ENCODE measurements at regions not wholly inside any gene's neighbourhood (a gene's known extent, or its start where the extent isn't known, plus 50 kb on each side); places are given as distances from the start of the nearest gene placed in this dataset.
"Not testable (repeated sequence)": the region's sequence is repeated elsewhere in the genome, so short reads cannot be mapped to it uniquely, and the experiment has no call there.

- Histone ChIP-seq H3K9me3 (ENCODE audit: severe bottlenecking) (no peaks in the 10 kb centered on the region), H3K27me3 (ENCODE audit: insufficient read depth, low read depth, severe bottlenecking) (no peaks in the 10 kb centered on the region), H3K27ac (no peak overlapping the region), H3K36me3 (no peaks in the 10 kb centered on the region), H3K4me3 (ENCODE audit: low read depth, low read length) (no peak overlapping the region)
- DNase-seq: no peak
- TF ChIP-seq CTCF (IDR thresholded peaks at IDR 0.05; ENCODE audit: low read depth, low read length): no peak
These were observed 586.8 kb downstream of the RFPL4B start for GRCh38 chr6:112933947-112934346.

- H3K9me3 ChIP-seq (ENCODE audit: severe bottlenecking): no peaks in the 10 kb centered on the region
- no peaks in the 10 kb centered on the region for H3K27me3 ChIP-seq (ENCODE audit: insufficient read depth, low read depth, severe bottlenecking)
- no peak overlapping the region for H3K4me3 ChIP-seq (ENCODE audit: low read depth, low read length)
- no peak for DNase-seq
- TF ChIP-seq CTCF (IDR thresholded peaks at IDR 0.05; ENCODE audit: low read depth, low read length): no peak
- no peak overlapping the region for H3K27ac ChIP-seq
- H3K36me3 ChIP-seq: no peaks in the 10 kb centered on the region
These were observed 587.5 kb downstream of the RFPL4B start for GRCh38 chr6:112934433-112935327.

GRCh38 chr6:112935402-112936078 lies 588.4 kb downstream of the RFPL4B start:
- H3K36me3 ChIP-seq: no peaks in the 10 kb centered on the region
- no peaks in the 10 kb centered on the region for H3K27me3 ChIP-seq (ENCODE audit: insufficient read depth, low read depth, severe bottlenecking)
- H3K4me3 ChIP-seq (ENCODE audit: low read depth, low read length): no peak overlapping the region
- TF ChIP-seq CTCF (IDR thresholded peaks at IDR 0.05; ENCODE audit: low read depth, low read length): no peak
- H3K9me3 ChIP-seq (ENCODE audit: severe bottlenecking): no peaks in the 10 kb centered on the region
- no peak for DNase-seq
- H3K27ac ChIP-seq: no peak overlapping the region

GRCh38 chr6:112936079-112936472 lies 588.9 kb downstream of the RFPL4B start:
- Histone ChIP-seq H3K4me3 (ENCODE audit: low read depth, low read length) (no peak overlapping the region), H3K27ac (no peak overlapping the region), H3K27me3 (ENCODE audit: insufficient read depth, low read depth, severe bottlenecking) (no peaks in the 10 kb centered on the region), H3K9me3 (ENCODE audit: severe bottlenecking) (no peaks in the 10 kb centered on the region), H3K36me3 (no peaks in the 10 kb centered on the region)
- DNase-seq: no peak
- no peak for TF ChIP-seq CTCF (IDR thresholded peaks at IDR 0.05; ENCODE audit: low read depth, low read length)

- no peak for DNase-seq
- H3K36me3 ChIP-seq: no peaks in the 10 kb centered on the region
- no peak overlapping the region for H3K27ac ChIP-seq
- H3K4me3 ChIP-seq (ENCODE audit: low read depth, low read length): no peak overlapping the region
- H3K27me3 ChIP-seq (ENCODE audit: insufficient read depth, low read depth, severe bottlenecking): no peaks in the 10 kb centered on the region
- TF ChIP-seq CTCF (IDR thresholded peaks at IDR 0.05; ENCODE audit: low read depth, low read length): no peak
- no peaks in the 10 kb centered on the region for H3K9me3 ChIP-seq (ENCODE audit: severe bottlenecking)
These were observed 589.4 kb downstream of the RFPL4B start for GRCh38 chr6:112936504-112936903.

- not testable (repeated sequence) for H3K27me3 ChIP-seq (ENCODE audit: insufficient read depth, low read depth, severe bottlenecking); H3K36me3 ChIP-seq; H3K4me3 ChIP-seq (ENCODE audit: low read depth, low read length); H3K9me3 ChIP-seq (ENCODE audit: severe bottlenecking); DNase-seq; H3K27ac ChIP-seq
These were observed 590.6 kb downstream of the RFPL4B start for GRCh38 chr6:112937690-112938089.

Data from WERI-Rb-1 (cell line).